22Rv1 (cell line): ENCODE measurements at regions not wholly inside any gene's neighbourhood (a gene's known extent, or its start where the extent isn't known, plus 50 kb on each side); places are given as distances from the start of the nearest gene placed in this dataset.

ENCODE experiments used
- ZFX ChIP-seq: fragments of 450-650 bp; IDR thresholded peaks from 2 replicates; pipeline ENCODE4 v1.6.1; 2017; ENCODE audit warnings: antibody characterized with exemption, borderline replicate concordance
- TF ChIP-seq, protein P1 (sequence below): fragments of 450-650 bp; IDR thresholded peaks from 2 replicates; pipeline ENCODE4 v1.5.1; 2017; ENCODE audit warnings: mild to moderate bottlenecking

- TF ChIP-seq, protein P1, sequence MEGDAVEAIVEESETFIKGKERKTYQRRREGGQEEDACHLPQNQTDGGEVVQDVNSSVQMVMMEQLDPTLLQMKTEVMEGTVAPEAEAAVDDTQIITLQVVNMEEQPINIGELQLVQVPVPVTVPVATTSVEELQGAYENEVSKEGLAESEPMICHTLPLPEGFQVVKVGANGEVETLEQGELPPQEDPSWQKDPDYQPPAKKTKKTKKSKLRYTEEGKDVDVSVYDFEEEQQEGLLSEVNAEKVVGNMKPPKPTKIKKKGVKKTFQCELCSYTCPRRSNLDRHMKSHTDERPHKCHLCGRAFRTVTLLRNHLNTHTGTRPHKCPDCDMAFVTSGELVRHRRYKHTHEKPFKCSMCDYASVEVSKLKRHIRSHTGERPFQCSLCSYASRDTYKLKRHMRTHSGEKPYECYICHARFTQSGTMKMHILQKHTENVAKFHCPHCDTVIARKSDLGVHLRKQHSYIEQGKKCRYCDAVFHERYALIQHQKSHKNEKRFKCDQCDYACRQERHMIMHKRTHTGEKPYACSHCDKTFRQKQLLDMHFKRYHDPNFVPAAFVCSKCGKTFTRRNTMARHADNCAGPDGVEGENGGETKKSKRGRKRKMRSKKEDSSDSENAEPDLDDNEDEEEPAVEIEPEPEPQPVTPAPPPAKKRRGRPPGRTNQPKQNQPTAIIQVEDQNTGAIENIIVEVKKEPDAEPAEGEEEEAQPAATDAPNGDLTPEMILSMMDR: peak; percentile 92
- no peak for TF ChIP-seq ZFX
Observed at GRCh38 chr13:23960566-23961156, 63.4 kb upstream of the C1QTNF9B start.
